ENCODE measurements at regions not wholly inside any gene's neighbourhood (a gene's known extent, or its start where the extent isn't known, plus 50 kb on each side); places are given as distances from the start of the nearest gene placed in this dataset.
"Not testable (repeated sequence)": the region's sequence is repeated elsewhere in the genome, so short reads cannot be mapped to it uniquely, and the experiment has no call there.

DNA sequence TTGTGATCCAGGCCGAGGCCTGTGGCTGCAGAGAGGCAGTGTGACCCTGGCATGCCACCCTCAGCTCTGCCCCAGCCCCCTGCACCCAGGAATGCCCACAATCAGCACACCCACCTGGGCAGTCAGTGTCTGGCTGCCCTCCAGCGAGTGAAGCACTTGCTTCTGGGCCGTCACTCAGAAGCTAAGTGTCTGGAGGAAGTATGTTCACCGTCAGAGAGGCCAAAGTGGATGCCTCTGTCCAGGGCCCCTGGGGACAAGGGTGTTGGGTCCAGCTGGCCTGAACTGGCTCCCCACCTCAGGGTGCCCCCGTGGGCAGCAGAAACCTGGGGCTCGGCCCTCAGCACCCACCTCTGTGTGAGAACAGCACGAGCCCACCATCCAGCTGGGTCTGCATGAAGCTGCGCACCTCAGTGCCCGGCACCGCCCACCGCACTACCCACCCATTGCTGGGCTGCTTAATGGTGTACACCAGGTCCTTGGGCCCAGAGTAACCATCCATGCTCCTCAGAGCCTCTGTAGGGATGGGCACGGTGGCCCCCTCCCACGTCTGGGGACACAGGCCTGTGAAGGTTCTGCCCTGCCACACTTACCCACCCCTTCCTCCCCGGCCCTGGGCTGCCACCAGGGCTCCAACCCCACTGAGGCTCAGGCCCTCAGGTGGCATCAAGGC, 124.3 kb upstream of the ZSCAN2 start:
- DNase-seq (ENCODE audit: low read depth); H3K4me3 ChIP-seq (ENCODE audit: control insufficient read depth, low read depth, low read length): not testable (repeated sequence)

DNA sequence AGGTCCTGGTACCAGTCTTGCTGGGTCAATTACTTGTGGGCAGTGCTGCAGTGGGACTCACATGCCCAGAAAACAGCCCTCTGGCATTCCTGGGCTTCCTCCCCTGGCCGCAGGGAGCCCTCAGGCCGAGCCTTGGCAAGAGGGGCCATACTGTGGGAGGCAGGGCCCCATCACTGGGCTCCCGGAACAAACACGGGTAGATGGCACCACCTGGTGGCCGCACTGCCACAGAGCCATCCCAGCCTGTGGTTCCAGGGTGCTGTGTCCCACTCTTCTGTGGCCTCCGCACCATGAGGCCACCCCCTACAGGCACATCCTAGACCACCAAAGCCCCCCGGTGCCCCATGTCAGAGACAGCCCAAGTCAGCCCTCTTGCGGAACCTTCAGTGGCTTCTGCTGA, 123.3 kb upstream of the ZSCAN2 start:
- H3K4me3 ChIP-seq (ENCODE audit: control insufficient read depth, low read depth, low read length); DNase-seq (ENCODE audit: low read depth): not testable (repeated sequence)

DNA sequence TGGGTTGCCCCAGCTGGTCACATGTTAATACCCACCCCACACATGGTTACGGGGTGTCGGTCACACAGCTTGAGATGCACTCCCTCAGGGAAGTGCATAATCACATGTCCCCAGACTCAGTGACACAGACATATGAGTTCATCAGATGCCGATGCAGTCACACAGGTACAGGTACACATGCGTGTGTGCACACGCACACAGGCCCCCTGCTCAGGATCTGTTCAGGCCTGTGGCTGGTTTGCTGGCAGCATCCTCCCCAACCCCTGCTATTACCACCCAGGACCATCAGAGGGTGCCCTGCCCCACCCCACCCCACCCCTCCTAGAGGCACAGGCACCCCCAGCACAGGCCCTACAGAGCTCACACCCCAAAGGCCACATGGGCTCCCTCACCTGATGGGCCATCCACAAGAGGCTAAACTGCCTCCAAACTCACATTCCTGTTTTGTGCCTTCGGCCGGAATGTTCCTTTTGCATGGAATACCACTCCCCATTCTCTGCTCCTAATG, 120.6 kb upstream of the ZSCAN2 start:
- DNase-seq (ENCODE audit: low read depth); H3K4me3 ChIP-seq (ENCODE audit: control insufficient read depth, low read depth, low read length): not testable (repeated sequence)

DNA sequence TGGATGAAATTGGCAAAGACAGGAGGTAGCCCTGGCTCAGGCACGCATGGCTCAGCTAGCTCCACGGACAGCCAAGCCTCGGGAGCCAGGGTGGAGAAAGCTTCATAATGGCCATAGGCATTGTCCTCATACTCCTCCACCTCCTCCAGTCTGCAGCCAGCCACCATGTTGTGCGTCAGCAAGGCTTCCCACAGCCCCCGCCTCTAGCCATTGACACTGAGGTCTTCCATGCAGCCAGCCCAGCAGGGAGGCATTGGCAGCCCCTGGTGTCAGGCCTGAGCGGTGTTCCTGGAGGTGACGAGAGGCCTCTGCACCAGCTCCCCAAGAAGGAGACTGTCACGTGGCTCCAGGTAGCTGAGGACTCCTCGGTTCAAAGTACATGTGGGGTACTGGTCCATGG, 117.0 kb upstream of the ZSCAN2 start:
- not testable (repeated sequence) for DNase-seq (ENCODE audit: low read depth); H3K4me3 ChIP-seq (ENCODE audit: control insufficient read depth, low read depth, low read length)

DNA sequence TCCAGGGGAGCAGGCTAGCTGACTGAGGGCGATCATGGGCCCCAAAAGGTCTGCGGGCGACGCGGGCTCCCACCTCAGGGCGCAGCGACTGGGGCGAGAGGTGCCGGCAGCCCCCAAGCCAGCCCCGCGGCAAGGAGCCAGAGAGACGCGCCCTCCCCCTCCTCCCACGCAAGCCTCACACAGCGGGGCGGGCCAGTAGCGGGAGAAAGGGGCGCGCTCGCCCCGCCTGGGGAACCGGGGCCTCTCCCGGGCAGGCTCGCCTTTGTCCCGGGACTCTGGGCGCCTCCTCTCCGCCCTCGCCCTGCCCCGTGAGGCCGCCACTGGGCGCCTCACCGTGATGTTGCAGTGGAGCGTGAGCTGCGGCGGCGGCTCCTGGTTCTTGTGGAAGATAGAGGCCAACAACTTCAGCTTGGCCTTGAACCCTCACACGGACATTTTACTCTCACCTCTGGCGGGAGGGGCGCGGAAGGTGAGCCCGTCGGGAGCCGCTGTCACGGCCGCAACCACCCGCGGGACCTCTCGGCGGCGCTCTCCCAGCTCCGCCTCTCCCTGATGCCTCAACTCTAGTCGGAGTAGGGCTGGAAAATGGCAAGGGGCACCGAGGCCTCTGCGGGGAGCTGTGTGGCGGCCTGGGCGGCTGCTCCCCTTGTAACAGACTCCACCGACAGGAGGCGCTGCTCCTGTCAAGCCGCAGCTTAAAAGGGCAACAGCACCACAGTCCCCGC, 100.5 kb upstream of the ZSCAN2 start:
- not testable (repeated sequence) for H3K4me3 ChIP-seq (ENCODE audit: control insufficient read depth, low read depth, low read length); DNase-seq (ENCODE audit: low read depth)

DNA sequence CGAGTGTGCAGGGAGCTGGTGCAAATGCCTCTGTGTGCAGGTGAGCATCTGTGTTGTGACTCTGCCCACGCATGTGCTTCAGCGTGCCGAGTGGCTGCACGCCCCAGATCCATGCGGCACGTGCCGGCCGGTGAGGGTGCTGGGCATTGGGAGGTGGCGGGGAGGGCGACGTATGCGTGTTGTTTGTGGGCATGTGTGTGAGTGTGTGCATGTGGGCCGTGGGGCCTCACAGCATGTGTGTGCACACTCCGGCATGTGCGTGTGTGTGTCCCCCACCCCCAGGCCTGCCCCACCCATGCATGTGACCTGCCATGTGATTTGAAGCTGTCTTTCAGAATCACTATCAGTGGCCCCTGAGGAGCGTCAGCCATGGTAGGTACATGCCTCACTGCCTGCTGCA, 97.7 kb upstream of the ZSCAN2 start:
- not testable (repeated sequence) for DNase-seq (ENCODE audit: low read depth)

DNA sequence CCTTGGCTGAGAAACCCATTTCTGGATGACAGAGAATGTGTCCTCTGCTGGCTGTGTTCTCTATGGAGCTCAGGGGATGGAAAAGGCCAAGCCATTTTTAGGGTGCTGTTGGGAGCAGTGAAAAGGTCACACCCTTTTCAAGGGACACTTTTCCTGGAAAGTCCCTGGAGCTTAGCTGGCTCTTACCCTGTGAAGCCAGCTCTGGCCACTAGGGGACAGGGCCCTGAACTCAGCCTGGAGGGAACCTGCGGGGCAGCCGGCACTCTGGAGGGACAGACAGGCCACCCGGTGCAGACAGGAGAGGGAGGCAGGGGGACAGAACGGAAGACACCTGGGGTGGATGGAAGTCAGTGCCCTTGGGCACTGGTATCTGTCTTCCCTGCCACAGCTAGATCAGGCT, 95.3 kb upstream of the ZSCAN2 start:
- DNase-seq (ENCODE audit: low read depth); H3K4me3 ChIP-seq (ENCODE audit: control insufficient read depth, low read depth, low read length): not testable (repeated sequence)

More for the DNA sequence above, 97.7 kb upstream of the ZSCAN2 start:
- not testable (repeated sequence) for H3K4me3 ChIP-seq (ENCODE audit: control insufficient read depth, low read depth, low read length)

DNA sequence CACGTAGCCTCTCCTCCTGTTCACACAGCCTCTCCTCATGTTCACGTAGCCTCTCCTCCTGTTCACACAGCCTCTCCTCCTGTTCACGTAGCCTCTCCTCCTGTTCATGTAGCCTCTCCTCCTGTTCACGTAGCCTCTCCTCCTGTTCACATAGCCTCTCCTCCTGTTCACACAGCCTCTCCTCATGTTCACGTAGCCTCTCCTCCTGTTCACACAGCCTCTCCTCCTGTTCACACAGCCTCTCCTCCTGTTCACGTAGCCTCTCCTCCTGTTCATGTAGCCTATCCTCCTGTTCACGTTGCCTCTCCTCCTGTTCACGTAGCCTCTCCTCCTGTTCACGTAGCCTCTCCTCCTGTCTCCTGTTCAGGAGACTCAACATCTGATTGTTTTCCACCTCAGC, 88.5 kb upstream of the ZSCAN2 start:
- H3K4me3 ChIP-seq (ENCODE audit: control insufficient read depth, low read depth, low read length); DNase-seq (ENCODE audit: low read depth): not testable (repeated sequence)

DNA sequence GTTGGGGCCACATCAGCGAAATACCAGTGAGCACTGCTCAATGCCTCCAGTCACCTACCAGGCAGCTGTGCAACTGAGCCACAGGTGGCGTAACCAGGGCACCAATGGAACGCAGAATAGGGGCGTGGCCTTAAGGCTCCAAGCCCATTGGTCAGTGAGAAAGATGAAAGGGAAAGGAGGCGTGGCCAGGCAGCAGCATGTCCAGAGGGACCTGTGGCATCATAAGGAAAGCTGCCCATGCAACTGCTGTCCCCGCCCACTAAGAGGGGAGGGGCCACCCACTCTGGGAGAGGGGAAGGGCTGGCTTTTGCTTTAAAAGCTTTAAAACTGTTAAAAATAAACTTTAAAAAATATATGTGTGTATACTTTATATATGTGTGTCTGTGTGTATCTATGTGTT, 84.0 kb upstream of the ZSCAN2 start:
- peak; percentile 4 for DNase-seq (ENCODE audit: low read depth)
- H3K4me3 ChIP-seq (ENCODE audit: control insufficient read depth, low read depth, low read length), result not testable (repeated sequence)

DNA sequence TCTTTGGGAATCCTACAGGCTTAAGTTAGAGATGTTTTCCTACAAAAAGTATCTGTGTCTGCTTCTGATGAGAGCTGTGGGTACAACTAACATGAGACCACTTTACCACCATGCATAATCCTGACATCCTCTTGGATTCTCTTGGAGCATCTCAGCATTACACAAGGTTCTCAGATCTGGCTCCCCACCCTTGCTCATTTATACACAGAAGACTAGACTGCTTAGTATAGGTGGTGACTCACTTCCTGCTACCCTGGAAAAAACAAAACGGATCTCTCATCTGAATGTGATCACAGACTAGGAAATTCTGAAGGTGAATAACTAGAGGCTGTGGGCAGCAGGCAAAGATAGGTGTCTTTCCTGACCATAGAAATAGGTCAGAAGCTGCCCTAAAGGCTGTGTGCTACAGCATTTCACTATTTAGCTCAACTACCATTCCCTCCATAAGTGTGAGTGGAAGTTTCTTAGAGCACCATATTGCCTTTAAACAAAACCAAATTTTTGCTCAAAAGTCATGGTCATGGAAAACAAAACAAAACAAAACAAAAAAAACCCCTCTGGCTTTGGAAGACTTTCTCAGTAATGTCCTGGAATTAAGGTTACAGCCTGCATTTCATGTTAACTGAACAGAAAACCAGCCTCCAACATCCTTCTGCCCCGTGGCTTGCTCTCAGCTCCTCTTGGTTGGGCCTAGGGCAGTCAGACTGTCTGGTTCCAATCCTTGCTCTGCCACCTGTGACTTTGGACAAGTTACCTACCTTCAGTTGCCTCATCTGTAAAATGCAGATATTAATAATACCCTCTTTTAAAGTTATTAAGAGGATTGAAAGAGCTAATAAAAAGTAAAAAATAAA, 75.1 kb upstream of the ZSCAN2 start:
- DNase-seq (ENCODE audit: low read depth), result not testable (repeated sequence)

DNA sequence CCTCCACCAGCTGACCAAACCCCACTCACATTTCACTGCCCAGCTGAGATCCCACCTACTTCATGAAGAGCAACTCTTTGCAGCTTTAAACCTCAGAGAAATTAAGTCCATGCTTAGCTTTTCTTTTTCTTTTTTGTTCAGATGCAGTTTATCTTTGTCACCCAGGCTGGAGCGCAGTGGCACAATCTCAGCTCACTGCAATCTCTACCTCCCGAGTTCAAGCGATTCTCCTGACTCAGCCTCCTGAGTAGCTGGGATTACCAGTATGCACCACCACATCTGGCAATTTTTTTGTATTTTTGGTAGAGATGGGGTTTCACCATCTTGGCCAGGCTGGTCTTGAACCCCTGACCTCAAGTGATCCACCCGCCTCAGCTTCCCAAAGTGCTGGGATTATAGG, 70.1 kb upstream of the ZSCAN2 start:
- H3K4me3 ChIP-seq (ENCODE audit: control insufficient read depth, low read depth, low read length); DNase-seq (ENCODE audit: low read depth): not testable (repeated sequence)

More for the DNA sequence above, 75.1 kb upstream of the ZSCAN2 start:
- not testable (repeated sequence) for H3K4me3 ChIP-seq (ENCODE audit: control insufficient read depth, low read depth, low read length)

DNA sequence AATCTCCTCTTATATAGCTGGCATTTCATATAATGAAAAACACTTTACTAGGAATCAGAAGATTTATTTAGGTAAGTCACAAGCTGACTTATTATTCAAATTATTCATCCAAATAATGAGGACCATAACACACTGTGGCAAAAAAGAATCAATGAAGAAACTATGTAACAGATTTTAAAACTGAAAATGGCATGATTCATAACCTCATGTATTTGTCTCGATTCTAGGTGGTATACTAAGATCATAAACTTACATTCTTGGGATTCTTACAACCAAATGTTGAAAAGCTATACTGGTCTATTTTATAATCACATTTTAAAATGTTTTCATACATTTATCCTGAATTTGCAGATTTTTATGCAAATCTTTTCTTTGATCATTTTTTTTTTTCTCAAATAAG, 69.6 kb upstream of the ZSCAN2 start:
- not testable (repeated sequence) for H3K4me3 ChIP-seq (ENCODE audit: control insufficient read depth, low read depth, low read length); DNase-seq (ENCODE audit: low read depth)

DNA sequence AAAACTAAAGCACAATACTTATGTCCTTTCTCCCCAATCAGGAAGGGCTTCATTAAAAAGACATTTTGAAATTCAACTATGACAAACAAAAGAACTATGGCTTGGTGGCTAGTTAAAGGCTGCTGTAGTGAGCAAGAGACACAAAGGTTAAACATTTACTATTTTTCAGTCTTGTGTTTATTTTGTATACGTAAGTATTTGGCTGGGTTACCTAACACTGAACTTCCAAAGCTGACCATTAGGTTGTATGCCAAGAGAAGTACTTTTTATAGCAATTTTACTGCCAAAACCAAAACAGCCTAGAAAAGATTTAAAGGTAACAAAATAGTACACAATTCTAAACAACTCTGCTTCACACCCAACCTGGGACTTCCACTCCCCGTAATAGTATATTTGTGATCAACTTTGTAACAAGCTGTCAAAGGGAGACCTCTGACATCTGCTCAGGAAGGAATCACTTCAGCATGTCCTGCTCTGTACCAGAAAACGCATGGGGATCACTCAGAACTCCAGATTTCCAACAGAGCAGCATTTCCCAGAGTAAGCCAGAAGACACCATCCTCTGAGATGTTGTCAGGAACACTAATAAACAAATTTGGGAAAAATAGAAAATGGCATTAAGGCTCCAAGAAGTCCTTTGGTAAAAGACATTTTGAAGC, 69.0 kb upstream of the ZSCAN2 start:
- DNase-seq (ENCODE audit: low read depth), result peak; percentile 61
- not testable (repeated sequence) for H3K4me3 ChIP-seq (ENCODE audit: control insufficient read depth, low read depth, low read length)

DNA sequence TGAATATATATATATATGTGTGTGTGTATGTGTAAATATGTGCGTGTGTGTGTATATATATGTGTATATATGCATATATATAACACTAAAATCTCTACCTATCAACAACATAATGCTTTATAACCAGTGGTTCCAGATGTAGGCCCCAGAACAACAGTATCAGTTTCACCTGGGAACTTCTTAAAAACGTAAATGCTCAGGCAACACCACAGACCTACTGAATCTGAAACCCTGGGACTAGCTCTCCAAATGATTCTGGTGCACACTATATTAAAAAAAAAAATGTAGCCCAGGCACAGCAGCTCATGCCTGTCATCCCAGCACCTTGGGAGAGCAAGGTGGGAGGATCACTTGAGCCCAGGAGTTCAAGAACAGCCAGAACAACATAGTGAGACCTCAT, 67.1 kb upstream of the ZSCAN2 start:
- DNase-seq (ENCODE audit: low read depth); H3K4me3 ChIP-seq (ENCODE audit: control insufficient read depth, low read depth, low read length): not testable (repeated sequence)

DNA sequence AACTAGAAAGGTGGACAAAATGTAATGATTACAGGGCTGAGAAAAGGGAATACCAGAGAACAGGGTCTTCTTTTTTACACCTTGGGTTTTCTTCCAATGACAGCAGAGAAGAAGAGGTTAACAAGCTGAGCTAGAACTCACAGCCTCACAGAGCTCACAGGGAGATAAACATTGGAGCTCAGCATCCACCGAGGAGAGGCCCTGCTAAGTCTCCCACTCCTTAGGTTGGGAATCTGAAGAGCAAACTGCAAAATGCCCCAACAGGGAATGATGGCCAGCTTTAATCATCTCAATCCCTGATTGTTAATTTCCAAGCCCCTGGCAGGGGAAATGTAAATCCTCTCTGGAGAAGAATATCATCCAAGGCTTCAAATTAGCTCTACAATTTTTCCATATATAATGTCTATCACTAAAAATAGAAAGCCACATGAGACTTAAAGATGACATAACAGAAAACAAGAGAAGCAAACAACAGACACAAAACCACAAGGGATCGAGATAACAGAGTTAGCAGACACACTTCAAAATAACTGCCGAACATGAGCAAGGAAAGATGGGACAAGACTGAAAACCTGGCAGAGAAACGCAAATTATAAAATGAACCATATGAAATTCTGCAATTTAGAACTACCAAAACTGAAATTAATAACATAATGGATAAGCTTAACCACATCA, 66.1 kb upstream of the ZSCAN2 start:
- DNase-seq (ENCODE audit: low read depth); H3K4me3 ChIP-seq (ENCODE audit: control insufficient read depth, low read depth, low read length): not testable (repeated sequence)

DNA sequence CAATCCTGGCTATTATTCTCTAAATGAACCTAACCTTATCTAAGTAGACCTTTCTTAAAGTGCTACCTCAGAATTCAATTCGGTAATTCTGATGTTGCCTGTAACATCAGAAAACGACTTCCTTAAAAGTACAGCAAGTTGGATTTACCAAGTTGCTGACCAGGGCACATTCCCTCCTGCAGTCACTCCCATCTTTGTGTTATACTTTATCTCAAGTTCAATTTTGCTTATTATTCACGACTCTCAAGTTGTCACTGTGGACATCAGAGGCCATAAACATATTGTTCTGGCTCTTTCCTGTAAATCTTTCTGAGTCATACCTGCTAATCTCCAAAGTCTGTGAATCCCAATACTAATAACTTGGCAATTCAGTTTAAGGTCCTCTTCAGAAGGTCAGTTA, 64.6 kb upstream of the ZSCAN2 start:
- DNase-seq (ENCODE audit: low read depth), result not testable (repeated sequence)

DNA sequence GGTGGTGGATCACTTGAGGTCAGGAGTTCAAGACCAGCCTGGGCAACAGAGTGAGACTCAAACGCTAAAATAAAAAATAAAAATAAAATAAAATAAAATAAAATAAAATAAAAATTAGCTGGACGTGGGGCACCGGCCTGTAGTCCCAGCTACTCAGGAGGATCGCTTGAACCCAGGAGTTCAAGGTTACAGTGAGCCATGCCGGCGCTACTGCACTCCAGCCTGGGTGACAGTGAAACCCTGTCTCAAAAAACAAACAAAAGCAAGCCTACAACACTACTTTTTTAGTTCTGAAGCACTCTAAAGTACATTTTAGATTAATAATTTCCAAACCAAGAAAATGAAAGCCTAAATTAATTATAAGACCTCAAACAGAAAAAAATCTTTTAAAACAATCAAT, 56.2 kb upstream of the ZSCAN2 start:
- not testable (repeated sequence) for H3K4me3 ChIP-seq (ENCODE audit: control insufficient read depth, low read depth, low read length); DNase-seq (ENCODE audit: low read depth)

More for the DNA sequence above, 64.6 kb upstream of the ZSCAN2 start:
- not testable (repeated sequence) for H3K4me3 ChIP-seq (ENCODE audit: control insufficient read depth, low read depth, low read length)

DNA sequence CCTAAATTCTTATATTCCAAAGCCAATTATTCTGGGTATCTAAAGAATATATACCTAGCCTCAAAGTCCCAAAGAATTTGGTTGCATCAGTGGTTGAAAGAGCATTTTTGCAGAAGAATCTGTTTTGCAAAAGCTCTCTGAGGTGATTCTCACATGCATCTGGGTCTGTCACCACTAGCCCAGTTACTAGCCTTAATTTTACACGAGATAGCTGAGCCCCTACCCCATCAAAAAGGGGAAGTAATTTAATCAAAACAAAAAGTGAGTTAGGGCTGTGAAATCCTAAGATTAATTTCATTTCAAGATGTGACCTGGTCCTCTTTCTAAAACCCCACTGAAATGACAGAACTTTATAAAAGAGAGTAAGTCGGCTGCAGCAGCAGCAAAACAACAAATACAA, 53.7 kb upstream of the ZSCAN2 start:
- not testable (repeated sequence) for DNase-seq (ENCODE audit: low read depth); H3K4me3 ChIP-seq (ENCODE audit: control insufficient read depth, low read depth, low read length)
